Stimulated activated naive B cell treated with anti-CD40 and anti-IgM and Interleukin-4, amounts not matched to agents 10 μg/mL and 1 μg/mL and 100 μg/mL, for 72 hours (primary cell): ENCODE measurements at regions not wholly inside any gene's neighbourhood (a gene's known extent, or its start where the extent isn't known, plus 50 kb on each side); places are given as distances from the start of the nearest gene placed in this dataset.
"Not testable (repeated sequence)": the region's sequence is repeated elsewhere in the genome, so short reads cannot be mapped to it uniquely, and the experiment has no call there.

ENCODE experiments used
- ATAC-seq, 2 donors: fragments of 150-1000 bp; cut with Tn5 transposase; replicated peaks; 2 replicates each; pipeline ENCODE4 v1.10.0; 2021; ENCODE audit warnings: moderate library complexity in 1 of 2
- DNase-seq: peaks from one replicate; pipeline ENCODE4 v3.0.0; 2021
- H3K27ac Mint-ChIP-seq: one replicate; pipeline ENCODE4 v1.8.0; 2022; ENCODE audit warnings: mild to moderate bottlenecking, mixed read lengths
- H3K27me3 Mint-ChIP-seq, 2 donors: one replicate each; pipeline ENCODE4 v1.8.0; 2022; ENCODE audit warnings: mixed read lengths in 2 of 2
- H3K36me3 Mint-ChIP-seq, 2 donors: one replicate each; pipeline ENCODE4 v1.8.0; 2022; ENCODE audit warnings: mixed read lengths in 2 of 2, mild to moderate bottlenecking in 1 of 2
- H3K4me1 Mint-ChIP-seq, 2 donors: one replicate each; pipeline ENCODE4 v1.8.0; 2022; ENCODE audit warnings: mixed read lengths in 2 of 2, mild to moderate bottlenecking in 1 of 2
- H3K4me3 Mint-ChIP-seq, 2 donors: one replicate each; pipeline ENCODE4 v1.8.0; 2022; ENCODE audit warnings: mild to moderate bottlenecking in 2 of 2, mixed read lengths in 2 of 2, moderate library complexity in 1 of 2
- H3K9me3 Mint-ChIP-seq, 2 donors: one replicate each; pipeline ENCODE4 v1.8.0; 2022; ENCODE audit warnings: mixed read lengths in 2 of 2, mild to moderate bottlenecking in 1 of 2

DNA sequence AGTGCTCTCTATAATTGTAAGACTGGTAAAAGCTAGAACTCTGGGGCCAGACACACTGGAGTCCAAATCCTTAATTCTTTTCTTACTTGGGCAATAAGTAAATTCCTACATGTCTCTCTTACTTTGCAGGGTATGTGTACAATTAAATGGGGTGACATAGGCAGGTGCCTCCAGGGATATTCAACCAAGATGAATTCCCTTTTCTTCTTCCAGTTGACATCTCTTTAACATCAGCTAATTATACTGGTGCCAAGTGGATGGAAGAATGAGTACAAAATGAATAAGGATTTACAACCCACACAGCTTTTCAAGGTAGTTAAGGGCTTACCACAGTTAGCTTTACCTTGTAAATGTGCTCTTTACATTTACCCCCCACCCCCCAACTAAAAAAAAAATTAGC lies 295.5 kb upstream of the GADL1 start:
- Mint-ChIP-seq H3K4me1 (no peaks in the 10 kb centered on the region), H3K27me3 (peaks cover 0 to 6% of the 10 kb centered on the region in 2 donors), H3K9me3 (no peaks in the 10 kb centered on the region), H3K4me3 (no peak overlapping the region), H3K27ac (no peak overlapping the region), H3K36me3 (no peaks in the 10 kb centered on the region)
- no peak for ATAC-seq
- no peak for DNase-seq

- H3K36me3 Mint-ChIP-seq = no peaks in the 10 kb centered on the region
- H3K9me3 Mint-ChIP-seq = no peaks in the 10 kb centered on the region
- H3K27ac Mint-ChIP-seq = no peak overlapping the region
- no peak overlapping the region for H3K4me3 Mint-ChIP-seq
- DNase-seq (no peak), ATAC-seq (no peak)
- no peaks in the 10 kb centered on the region for H3K4me1 Mint-ChIP-seq
- peaks cover 0 to 6% of the 10 kb centered on the region in 2 donors for H3K27me3 Mint-ChIP-seq
These were observed 296.9 kb upstream of the GADL1 start for GRCh38 chr3:31191354-31191753.

- no peak for DNase-seq
- no peaks in the 10 kb centered on the region for H3K9me3 Mint-ChIP-seq
- H3K27ac Mint-ChIP-seq = no peak overlapping the region
- no peak overlapping the region for H3K4me3 Mint-ChIP-seq
- ATAC-seq = no peak
- H3K36me3 Mint-ChIP-seq = no peaks in the 10 kb centered on the region
- H3K4me1 Mint-ChIP-seq = no peaks in the 10 kb centered on the region
- peaks cover 0 to 6% of the 10 kb centered on the region in 2 donors for H3K27me3 Mint-ChIP-seq
These were observed 299.0 kb upstream of the GADL1 start for GRCh38 chr3:31193429-31193828.

DNA sequence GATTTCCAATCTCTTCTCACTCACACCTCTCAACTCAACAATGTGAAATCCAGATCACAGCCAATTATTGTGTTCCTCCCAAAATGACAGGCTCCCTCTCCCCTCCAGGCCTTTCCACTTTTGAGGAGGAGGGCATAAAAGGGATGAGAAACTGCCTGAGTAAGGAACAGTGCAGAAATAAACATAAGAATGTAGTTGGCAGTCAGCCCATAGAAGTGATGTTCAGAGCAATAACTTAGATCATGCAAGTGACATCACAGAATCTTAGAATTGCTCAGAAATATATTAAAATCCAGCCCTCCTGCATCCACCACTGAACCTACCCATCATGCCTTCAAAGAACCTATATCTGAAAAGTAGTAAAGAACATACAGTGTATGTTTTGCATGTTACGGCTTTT lies 299.4 kb upstream of the GADL1 start:
- peaks cover 0 to 6% of the 10 kb centered on the region in 2 donors for H3K27me3 Mint-ChIP-seq
- H3K4me1 Mint-ChIP-seq = no peaks in the 10 kb centered on the region
- H3K4me3 Mint-ChIP-seq = no peak overlapping the region
- H3K36me3 Mint-ChIP-seq = no peaks in the 10 kb centered on the region
- ATAC-seq = no peak
- H3K27ac Mint-ChIP-seq = no peak overlapping the region
- no peak for DNase-seq
- H3K9me3 Mint-ChIP-seq = no peaks in the 10 kb centered on the region

- Mint-ChIP-seq H3K4me1 (no peaks in the 10 kb centered on the region), H3K27me3 (peaks cover 0 to 6% of the 10 kb centered on the region in 2 donors), H3K36me3 (no peaks in the 10 kb centered on the region), H3K27ac (no peak overlapping the region), H3K9me3 (peaks cover 0 to 1% of the 10 kb centered on the region in 2 donors), H3K4me3 (no peak overlapping the region)
- ATAC-seq (no peak), DNase-seq (no peak)
These were observed 301.8 kb upstream of the GADL1 start for GRCh38 chr3:31196261-31196660.

- Mint-ChIP-seq H3K27me3 (peaks cover 0 to 3% of the 10 kb centered on the region in 2 donors), H3K4me3 (no peak overlapping the region), H3K9me3 (peaks cover 0 to 1% of the 10 kb centered on the region in 2 donors), H3K36me3 (no peaks in the 10 kb centered on the region), H3K4me1 (no peaks in the 10 kb centered on the region), H3K27ac (no peak overlapping the region)
- DNase-seq (no peak), ATAC-seq (no peak)
These were observed 302.5 kb upstream of the GADL1 start for GRCh38 chr3:31196881-31197364.

DNA sequence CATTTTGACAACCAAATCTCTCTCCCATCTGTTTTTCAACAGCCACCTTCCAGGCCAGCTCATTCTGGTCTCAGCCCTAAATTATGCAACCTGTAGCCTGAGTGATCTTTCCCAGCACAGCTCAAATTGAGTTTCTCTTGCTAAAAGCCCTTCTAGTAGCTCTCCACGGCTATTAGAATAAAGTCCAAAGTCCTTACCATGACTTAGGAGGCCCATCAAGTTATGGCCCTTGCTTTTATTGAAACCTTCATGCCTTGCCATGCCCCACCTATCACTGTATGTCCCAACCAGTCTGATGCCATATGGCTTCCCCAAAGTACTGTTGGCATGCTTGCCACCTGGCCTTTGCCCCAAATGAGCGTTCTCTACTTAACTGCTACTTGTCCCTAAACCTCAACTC lies 303.5 kb upstream of the GADL1 start:
- Mint-ChIP-seq H3K27me3 (no peaks in the 10 kb centered on the region), H3K27ac (no peak overlapping the region), H3K9me3 (peaks cover 0 to 1% of the 10 kb centered on the region in 2 donors), H3K4me3 (no peak overlapping the region), H3K36me3 (no peaks in the 10 kb centered on the region), H3K4me1 (no peaks in the 10 kb centered on the region)
- ATAC-seq (no peak), DNase-seq (no peak)

- Mint-ChIP-seq H3K4me3 (no peak overlapping the region), H3K27me3 (no peaks in the 10 kb centered on the region), H3K36me3 (no peaks in the 10 kb centered on the region), H3K27ac (no peak overlapping the region), H3K9me3 (peaks cover 0 to 3% of the 10 kb centered on the region in 2 donors), H3K4me1 (no peaks in the 10 kb centered on the region)
- DNase-seq = no peak
- ATAC-seq = peak in 1 of 2 donors; percentile 38
These were observed 304.4 kb upstream of the GADL1 start for GRCh38 chr3:31198890-31199289.

GRCh38 chr3:31203960-31204795 lies 309.7 kb upstream of the GADL1 start:
- DNase-seq = no peak
- peaks cover 0 to 2% of the 10 kb centered on the region in 2 donors for H3K36me3 Mint-ChIP-seq
- H3K9me3 Mint-ChIP-seq = peaks cover 4 to 15% of the 10 kb centered on the region in 2 donors
- H3K4me1 Mint-ChIP-seq = no peaks in the 10 kb centered on the region
- H3K4me3 Mint-ChIP-seq = no peak overlapping the region
- H3K27me3 Mint-ChIP-seq = no peaks in the 10 kb centered on the region
- H3K27ac Mint-ChIP-seq = no peak overlapping the region
- no peak for ATAC-seq

- not testable (repeated sequence) for DNase-seq, ATAC-seq, H3K27ac Mint-ChIP-seq, H3K4me3 Mint-ChIP-seq, H3K36me3 Mint-ChIP-seq, H3K27me3 Mint-ChIP-seq, H3K4me1 Mint-ChIP-seq
- peaks cover 4 to 17% of the 10 kb centered on the region in 2 donors for H3K9me3 Mint-ChIP-seq
These were observed 310.3 kb upstream of the GADL1 start for GRCh38 chr3:31204796-31205056.

GRCh38 chr3:31210068-31210645 lies 315.7 kb upstream of the GADL1 start:
- ATAC-seq = no peak
- H3K9me3 Mint-ChIP-seq = peaks cover 4 to 13% of the 10 kb centered on the region in 2 donors
- no peaks in the 10 kb centered on the region for H3K27me3 Mint-ChIP-seq
- H3K27ac Mint-ChIP-seq = no peak overlapping the region
- peaks cover 20 to 29% of the 10 kb centered on the region in 2 donors for H3K4me1 Mint-ChIP-seq
- no peak for DNase-seq
- peaks cover 0 to 2% of the 10 kb centered on the region in 2 donors for H3K36me3 Mint-ChIP-seq
- H3K4me3 Mint-ChIP-seq = no peak overlapping the region

GRCh38 chr3:31213869-31214486 lies 318.7 kb upstream of the STT3B start:
- DNase-seq (no peak), ATAC-seq (no peak)
- Mint-ChIP-seq H3K9me3 (peaks cover 0 to 2% of the 10 kb centered on the region in 2 donors), H3K4me1 (peaks cover 24 to 37% of the 10 kb centered on the region in 2 donors), H3K36me3 (no peaks in the 10 kb centered on the region), H3K4me3 (peak overlapping the region in 1 of 2 donors; percentile 8), H3K27me3 (no peaks in the 10 kb centered on the region), H3K27ac (peak overlapping the region; percentile 15)

DNA sequence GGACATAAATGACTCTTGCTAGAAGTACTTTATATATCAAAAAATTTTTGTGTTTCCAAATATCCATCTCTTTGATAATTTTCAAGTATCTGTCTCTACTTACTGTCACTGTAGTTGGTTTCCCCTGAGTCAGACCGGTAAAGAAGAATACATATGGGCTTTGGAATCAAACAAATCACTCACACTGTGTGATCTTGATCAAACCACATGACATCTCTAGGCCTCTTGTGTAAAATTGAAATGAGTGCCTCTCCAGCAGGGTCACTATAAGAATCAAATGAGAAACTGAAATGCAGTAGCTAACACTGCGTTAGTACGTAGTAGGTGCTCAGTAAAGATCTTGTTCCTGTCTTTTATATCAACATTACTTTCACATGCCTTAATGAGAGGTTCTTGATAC lies 314.6 kb upstream of the STT3B start:
- H3K9me3 Mint-ChIP-seq = no peaks in the 10 kb centered on the region
- H3K27me3 Mint-ChIP-seq = no peaks in the 10 kb centered on the region
- no peak overlapping the region for H3K27ac Mint-ChIP-seq
- no peak for DNase-seq
- peaks cover 30 to 41% of the 10 kb centered on the region in 2 donors for H3K4me1 Mint-ChIP-seq
- H3K4me3 Mint-ChIP-seq = no peak overlapping the region
- no peak for ATAC-seq
- H3K36me3 Mint-ChIP-seq = no peaks in the 10 kb centered on the region

DNA sequence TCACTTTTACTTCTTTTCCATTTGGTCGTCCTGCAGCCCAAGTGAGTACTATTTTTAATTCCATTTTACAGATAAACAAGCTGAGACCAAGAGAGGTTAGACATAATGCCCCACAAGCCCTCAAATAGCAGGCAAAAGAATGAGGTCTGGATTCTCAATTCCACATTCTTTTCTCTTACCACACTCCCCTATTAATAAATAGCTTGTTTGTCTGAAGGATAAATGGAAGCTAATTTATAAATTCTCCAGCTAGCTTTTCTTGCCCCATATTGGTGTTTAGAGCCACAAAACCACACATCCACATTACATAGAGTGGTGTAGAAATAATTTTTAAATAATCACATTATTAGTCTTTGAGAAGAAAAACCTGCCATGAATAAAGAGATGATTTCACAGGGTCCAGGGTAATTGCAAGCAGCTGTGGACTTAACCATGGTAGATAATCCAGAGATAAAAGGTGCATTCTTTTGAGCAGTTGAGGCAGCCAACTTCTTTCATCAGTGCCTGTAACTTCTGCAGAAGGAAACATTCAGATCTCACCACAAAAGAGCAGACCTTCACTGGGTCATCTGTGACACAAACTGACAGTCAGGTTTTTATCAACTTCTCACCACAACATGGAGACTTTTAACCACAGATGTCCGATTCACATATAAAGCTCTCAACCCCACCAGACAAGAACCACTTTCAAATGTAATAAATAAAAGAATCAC lies 313.4 kb upstream of the STT3B start:
- ATAC-seq = peak; percentile 57 to 64
- H3K4me1 Mint-ChIP-seq = peaks cover 28 to 37% of the 10 kb centered on the region in 2 donors

More for the DNA sequence above, 313.4 kb upstream of the STT3B start:
- H3K4me3 Mint-ChIP-seq = no peak overlapping the region
- H3K27ac Mint-ChIP-seq = peak overlapping the region; percentile 16
- H3K9me3 Mint-ChIP-seq = no peaks in the 10 kb centered on the region
- no peak for DNase-seq
- no peaks in the 10 kb centered on the region for H3K27me3 Mint-ChIP-seq
- no peaks in the 10 kb centered on the region for H3K36me3 Mint-ChIP-seq
